ENCODE measurements at regions not wholly inside any gene's neighbourhood (a gene's known extent, or its start where the extent isn't known, plus 50 kb on each side); places are given as distances from the start of the nearest gene placed in this dataset.

DNA sequence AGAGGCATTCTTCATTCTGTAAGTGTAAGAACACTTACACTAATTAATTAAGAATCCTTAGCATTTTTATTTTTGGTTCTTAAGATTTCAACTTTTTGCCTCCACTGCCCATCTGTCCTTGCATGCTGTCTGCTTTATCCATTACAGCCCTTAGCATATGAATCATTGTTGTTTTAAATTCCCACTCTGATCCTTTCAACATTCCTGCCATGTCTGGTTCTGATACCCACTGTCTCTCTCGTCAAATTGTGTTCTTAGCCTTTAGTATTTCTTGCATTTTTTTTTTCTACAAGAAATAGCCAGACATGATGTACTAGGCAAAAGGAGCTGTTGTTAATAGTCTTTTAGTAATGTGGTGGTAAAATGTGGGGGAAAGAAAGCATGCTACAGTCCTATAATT lies 1360.0 kb downstream of the TECRL start (continued):
- TF ChIP-seq, protein P1, sequence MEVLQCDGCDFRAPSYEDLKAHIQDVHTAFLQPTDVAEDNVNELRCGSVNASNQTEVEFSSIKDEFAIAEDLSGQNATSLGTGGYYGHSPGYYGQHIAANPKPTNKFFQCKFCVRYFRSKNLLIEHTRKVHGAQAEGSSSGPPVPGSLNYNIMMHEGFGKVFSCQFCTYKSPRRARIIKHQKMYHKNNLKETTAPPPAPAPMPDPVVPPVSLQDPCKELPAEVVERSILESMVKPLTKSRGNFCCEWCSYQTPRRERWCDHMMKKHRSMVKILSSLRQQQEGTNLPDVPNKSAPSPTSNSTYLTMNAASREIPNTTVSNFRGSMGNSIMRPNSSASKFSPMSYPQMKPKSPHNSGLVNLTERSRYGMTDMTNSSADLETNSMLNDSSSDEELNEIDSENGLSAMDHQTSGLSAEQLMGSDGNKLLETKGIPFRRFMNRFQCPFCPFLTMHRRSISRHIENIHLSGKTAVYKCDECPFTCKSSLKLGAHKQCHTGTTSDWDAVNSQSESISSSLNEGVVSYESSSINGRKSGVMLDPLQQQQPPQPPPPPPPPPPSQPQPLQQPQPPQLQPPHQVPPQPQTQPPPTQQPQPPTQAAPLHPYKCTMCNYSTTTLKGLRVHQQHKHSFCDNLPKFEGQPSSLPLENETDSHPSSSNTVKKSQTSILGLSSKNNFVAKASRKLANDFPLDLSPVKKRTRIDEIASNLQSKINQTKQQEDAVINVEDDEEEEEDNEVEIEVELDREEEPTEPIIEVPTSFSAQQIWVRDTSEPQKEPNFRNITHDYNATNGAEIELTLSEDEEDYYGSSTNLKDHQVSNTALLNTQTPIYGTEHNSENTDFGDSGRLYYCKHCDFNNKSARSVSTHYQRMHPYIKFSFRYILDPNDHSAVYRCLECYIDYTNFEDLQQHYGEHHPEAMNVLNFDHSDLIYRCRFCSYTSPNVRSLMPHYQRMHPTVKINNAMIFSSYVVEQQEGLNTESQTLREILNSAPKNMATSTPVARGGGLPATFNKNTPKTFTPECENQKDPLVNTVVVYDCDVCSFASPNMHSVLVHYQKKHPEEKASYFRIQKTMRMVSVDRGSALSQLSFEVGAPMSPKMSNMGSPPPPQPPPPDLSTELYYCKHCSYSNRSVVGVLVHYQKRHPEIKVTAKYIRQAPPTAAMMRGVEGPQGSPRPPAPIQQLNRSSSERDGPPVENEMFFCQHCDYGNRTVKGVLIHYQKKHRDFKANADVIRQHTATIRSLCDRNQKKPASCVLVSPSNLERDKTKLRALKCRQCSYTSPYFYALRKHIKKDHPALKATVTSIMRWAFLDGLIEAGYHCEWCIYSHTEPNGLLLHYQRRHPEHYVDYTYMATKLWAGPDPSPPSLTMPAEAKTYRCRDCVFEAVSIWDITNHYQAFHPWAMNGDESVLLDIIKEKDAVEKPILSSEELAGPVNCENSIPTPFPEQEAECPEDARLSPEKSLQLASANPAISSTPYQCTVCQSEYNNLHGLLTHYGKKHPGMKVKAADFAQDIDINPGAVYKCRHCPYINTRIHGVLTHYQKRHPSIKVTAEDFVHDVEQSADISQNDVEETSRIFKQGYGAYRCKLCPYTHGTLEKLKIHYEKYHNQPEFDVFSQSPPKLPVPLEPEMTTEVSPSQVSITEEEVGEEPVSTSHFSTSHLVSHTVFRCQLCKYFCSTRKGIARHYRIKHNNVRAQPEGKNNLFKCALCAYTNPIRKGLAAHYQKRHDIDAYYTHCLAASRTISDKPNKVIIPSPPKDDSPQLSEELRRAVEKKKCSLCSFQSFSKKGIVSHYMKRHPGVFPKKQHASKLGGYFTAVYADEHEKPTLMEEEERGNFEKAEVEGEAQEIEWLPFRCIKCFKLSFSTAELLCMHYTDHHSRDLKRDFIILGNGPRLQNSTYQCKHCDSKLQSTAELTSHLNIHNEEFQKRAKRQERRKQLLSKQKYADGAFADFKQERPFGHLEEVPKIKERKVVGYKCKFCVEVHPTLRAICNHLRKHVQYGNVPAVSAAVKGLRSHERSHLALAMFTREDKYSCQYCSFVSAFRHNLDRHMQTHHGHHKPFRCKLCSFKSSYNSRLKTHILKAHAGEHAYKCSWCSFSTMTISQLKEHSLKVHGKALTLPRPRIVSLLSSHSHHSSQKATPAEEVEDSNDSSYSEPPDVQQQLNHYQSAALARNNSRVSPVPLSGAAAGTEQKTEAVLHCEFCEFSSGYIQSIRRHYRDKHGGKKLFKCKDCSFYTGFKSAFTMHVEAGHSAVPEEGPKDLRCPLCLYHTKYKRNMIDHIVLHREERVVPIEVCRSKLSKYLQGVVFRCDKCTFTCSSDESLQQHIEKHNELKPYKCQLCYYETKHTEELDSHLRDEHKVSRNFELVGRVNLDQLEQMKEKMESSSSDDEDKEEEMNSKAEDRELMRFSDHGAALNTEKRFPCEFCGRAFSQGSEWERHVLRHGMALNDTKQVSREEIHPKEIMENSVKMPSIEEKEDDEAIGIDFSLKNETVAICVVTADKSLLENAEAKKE (CRISPR knock-in tag; IDR thresholded peaks at IDR 0.05): no peak
- TF ChIP-seq JUNB (IDR thresholded peaks at IDR 0.05; ENCODE audit: unreplicated experiment): no peak

DNA sequence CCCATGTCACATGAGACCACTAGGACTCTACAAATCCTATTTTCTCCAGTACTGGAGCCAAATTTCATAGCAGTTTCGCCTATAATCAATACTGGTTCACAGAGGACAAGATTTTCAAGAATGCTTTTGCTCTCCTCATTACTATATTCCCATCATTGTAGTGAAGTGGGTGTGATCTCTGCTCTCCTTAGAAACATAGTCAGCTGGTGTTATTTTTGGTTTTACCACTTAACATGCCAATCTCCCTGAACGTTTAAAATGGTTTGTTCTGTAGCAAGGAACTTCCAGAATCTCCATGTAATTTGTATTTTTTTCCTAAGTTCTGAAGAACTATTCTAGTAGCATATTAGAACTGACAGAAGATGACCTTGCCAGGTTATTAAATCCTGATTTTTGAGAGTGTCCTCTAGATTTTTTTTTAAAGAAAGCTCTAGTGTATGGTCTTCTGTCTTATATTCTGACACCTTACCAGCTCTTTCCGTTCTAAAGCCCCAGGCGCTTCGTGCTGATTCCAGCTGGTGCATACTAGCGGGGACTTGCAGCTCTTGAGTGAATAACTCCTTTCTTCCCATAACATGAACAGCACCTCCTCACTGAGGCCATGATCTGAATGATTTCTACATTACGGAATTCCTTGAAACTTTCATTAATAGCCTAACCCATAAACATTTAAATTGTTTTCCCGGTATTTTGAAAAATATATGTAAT lies 1372.9 kb downstream of the TECRL start:
- Mint-ChIP-seq H3K27ac (no peak overlapping the region), H3K9me3 (no peaks in the 10 kb centered on the region; the same call in 2 of the 3 replicates), H3K36me3 (ENCODE audit: low read depth) (no peaks in the 10 kb centered on the region), H3K27me3 (ENCODE audit: insufficient read depth, low read depth, poor library complexity) (no peaks in the 10 kb centered on the region), H3K4me3 (no peak overlapping the region), H3K4me1 (no peaks in the 10 kb centered on the region)
- Histone ChIP-seq H3K9me2 (ENCODE audit: insufficient read depth) (0 out of 2 replicates have a peak, but pooled peaks cover 3% of the 10 kb centered on the region), H3K79me2 (replicated peaks; ENCODE audit: insufficient read depth) (no peaks in the 10 kb centered on the region), H3K27me3 (ENCODE audit: insufficient read depth) (no peaks in the 10 kb centered on the region), H2AFZ (no peak overlapping the region), H3F3A (replicated peaks; ENCODE audit: low read depth) (no peaks in the 10 kb centered on the region), H3K4me2 (no peak overlapping the region), H3K27ac (ENCODE audit: low read depth) (no peak overlapping the region), H3K4me1 (ENCODE audit: insufficient read depth) (no peaks in the 10 kb centered on the region), H3K4me3 (no peak overlapping the region), H4K20me1 (replicated peaks; ENCODE audit: insufficient read depth) (no peaks in the 10 kb centered on the region), H3K36me3 (ENCODE audit: insufficient read depth) (no peaks in the 10 kb centered on the region)
- no peak for ATAC-seq
- no peak for DNase-seq (ENCODE audit: low spot score)
- TF ChIP-seq, protein P2, sequence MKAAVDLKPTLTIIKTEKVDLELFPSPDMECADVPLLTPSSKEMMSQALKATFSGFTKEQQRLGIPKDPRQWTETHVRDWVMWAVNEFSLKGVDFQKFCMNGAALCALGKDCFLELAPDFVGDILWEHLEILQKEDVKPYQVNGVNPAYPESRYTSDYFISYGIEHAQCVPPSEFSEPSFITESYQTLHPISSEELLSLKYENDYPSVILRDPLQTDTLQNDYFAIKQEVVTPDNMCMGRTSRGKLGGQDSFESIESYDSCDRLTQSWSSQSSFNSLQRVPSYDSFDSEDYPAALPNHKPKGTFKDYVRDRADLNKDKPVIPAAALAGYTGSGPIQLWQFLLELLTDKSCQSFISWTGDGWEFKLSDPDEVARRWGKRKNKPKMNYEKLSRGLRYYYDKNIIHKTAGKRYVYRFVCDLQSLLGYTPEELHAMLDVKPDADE (IDR thresholded peaks at IDR 0.05): no peak
- TF ChIP-seq EZH2 (IDR thresholded peaks at IDR 0.05; ENCODE audit: low read depth, unreplicated experiment) (no peak), CREB1 (CRISPR knock-in tag; IDR thresholded peaks at IDR 0.05; ENCODE audit: low read depth) (no peak), ZNF114 (CRISPR knock-in tag; IDR thresholded peaks at IDR 0.05) (no peak), EZH2phosphoT487 (IDR thresholded peaks at IDR 0.05; ENCODE audit: unreplicated experiment) (no peak), POLR2AphosphoS5 (IDR thresholded peaks at IDR 0.05; ENCODE audit: low read depth) (no peak), STAT1 (IDR thresholded peaks at IDR 0.05; ENCODE audit: unreplicated experiment) (no peak), ZNF331 (CRISPR knock-in tag; IDR thresholded peaks at IDR 0.05; ENCODE audit: low read depth) (no peak), JUNB (IDR thresholded peaks at IDR 0.05; ENCODE audit: unreplicated experiment) (no peak)
- TF ChIP-seq, protein P3, sequence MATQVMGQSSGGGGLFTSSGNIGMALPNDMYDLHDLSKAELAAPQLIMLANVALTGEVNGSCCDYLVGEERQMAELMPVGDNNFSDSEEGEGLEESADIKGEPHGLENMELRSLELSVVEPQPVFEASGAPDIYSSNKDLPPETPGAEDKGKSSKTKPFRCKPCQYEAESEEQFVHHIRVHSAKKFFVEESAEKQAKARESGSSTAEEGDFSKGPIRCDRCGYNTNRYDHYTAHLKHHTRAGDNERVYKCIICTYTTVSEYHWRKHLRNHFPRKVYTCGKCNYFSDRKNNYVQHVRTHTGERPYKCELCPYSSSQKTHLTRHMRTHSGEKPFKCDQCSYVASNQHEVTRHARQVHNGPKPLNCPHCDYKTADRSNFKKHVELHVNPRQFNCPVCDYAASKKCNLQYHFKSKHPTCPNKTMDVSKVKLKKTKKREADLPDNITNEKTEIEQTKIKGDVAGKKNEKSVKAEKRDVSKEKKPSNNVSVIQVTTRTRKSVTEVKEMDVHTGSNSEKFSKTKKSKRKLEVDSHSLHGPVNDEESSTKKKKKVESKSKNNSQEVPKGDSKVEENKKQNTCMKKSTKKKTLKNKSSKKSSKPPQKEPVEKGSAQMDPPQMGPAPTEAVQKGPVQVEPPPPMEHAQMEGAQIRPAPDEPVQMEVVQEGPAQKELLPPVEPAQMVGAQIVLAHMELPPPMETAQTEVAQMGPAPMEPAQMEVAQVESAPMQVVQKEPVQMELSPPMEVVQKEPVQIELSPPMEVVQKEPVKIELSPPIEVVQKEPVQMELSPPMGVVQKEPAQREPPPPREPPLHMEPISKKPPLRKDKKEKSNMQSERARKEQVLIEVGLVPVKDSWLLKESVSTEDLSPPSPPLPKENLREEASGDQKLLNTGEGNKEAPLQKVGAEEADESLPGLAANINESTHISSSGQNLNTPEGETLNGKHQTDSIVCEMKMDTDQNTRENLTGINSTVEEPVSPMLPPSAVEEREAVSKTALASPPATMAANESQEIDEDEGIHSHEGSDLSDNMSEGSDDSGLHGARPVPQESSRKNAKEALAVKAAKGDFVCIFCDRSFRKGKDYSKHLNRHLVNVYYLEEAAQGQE (IDR thresholded peaks at IDR 0.05; ENCODE audit: unreplicated experiment): no peak
